ENCODE measurements at regions not wholly inside any gene's neighbourhood (a gene's known extent, or its start where the extent isn't known, plus 50 kb on each side); places are given as distances from the start of the nearest gene placed in this dataset.

DNA sequence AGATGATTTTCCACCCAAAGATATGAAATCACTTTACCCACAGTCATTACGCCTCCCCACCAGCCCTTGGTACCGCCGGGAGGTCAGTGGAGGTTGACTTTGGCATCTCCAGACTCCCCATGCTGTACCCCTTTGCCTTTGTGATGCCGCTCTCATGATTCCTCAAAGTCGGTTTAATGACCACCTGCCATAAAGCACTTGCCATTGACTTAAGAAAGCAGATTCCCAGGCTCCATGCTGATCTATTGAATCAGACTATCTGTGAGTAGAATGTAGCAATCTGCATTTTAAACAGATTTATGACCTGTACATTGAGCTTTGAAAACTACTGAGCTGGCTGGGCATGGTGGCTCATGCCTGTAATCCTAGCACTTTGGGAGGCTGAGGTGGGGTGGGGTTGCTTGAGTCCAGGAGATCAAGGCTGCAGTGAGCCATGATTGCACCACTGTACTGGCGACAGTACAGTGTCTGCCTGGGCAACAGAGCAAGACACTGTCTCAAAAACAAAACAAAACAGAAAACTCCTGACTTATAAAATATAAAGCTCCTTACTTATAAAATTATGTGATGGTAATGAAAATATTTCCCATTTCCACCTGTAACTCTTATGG, 235.2 kb downstream of the KLF5 start:
- Histone ChIP-seq H3K9ac (ENCODE audit: low read length) (no peak overlapping the region), H3K27ac (ENCODE audit: low read depth, low read length) (no peak overlapping the region), H3K36me3 (ENCODE audit: control insufficient read depth, insufficient read depth, low read length) (no peaks in the 10 kb centered on the region), H3K4me3 (ENCODE audit: low read length) (no peak overlapping the region), H3K4me1 (ENCODE audit: control insufficient read depth, insufficient read depth, low read length) (no peaks in the 10 kb centered on the region), H3K27me3 (ENCODE audit: control insufficient read depth, insufficient read depth, low read length) (no peaks in the 10 kb centered on the region)

DNA sequence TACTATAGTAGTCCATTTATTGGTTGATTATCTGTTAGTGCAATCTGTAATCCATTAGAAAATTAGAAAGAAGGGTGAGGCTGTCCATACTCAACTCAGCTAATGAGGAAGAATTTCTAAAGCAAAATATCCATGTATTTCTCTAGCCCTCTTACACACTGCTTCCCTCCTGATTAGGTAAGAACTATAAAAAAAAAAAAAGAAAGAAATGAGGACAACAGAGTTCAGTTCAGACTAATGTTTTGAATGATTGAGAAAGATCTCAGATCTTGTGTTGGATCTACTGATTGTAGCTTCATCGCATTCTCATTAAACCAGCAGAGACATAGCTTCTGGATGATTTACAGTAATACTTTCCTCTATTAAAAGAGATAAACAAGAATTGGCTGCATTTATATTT, 233.3 kb downstream of the KLF5 start:
- Histone ChIP-seq H3K36me3 (ENCODE audit: control insufficient read depth, insufficient read depth, low read length) (no peaks in the 10 kb centered on the region), H3K9ac (ENCODE audit: low read length) (no peak overlapping the region), H3K4me1 (ENCODE audit: control insufficient read depth, insufficient read depth, low read length) (no peaks in the 10 kb centered on the region), H3K27ac (ENCODE audit: low read depth, low read length) (no peak overlapping the region), H3K4me3 (ENCODE audit: low read length) (no peak overlapping the region), H3K27me3 (ENCODE audit: control insufficient read depth, insufficient read depth, low read length) (no peaks in the 10 kb centered on the region)

DNA sequence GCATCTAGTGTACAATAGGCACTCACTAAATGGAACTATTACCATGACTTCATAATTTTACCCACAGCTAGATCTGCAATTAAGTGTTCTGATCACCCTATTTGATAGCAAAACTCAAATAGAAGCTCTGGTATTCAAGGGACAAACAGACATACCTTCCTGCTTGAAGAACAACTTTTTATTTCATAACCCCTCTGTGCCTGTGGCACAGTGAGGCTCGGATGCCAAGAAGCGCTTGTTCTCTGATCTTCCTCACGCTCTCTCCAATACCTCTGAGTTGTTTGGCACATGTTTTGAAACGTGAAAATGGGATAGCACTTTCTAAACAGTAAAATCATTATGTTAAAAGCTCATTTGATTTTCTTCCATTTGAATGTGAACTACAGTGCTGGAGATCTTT, 232.0 kb downstream of the KLF5 start:
- Histone ChIP-seq H3K9ac (ENCODE audit: low read length) (no peak overlapping the region), H3K27ac (ENCODE audit: low read depth, low read length) (no peak overlapping the region), H3K4me1 (ENCODE audit: control insufficient read depth, insufficient read depth, low read length) (no peaks in the 10 kb centered on the region), H3K4me3 (ENCODE audit: low read length) (no peak overlapping the region), H3K36me3 (ENCODE audit: control insufficient read depth, insufficient read depth, low read length) (no peaks in the 10 kb centered on the region), H3K27me3 (ENCODE audit: control insufficient read depth, insufficient read depth, low read length) (no peaks in the 10 kb centered on the region)

DNA sequence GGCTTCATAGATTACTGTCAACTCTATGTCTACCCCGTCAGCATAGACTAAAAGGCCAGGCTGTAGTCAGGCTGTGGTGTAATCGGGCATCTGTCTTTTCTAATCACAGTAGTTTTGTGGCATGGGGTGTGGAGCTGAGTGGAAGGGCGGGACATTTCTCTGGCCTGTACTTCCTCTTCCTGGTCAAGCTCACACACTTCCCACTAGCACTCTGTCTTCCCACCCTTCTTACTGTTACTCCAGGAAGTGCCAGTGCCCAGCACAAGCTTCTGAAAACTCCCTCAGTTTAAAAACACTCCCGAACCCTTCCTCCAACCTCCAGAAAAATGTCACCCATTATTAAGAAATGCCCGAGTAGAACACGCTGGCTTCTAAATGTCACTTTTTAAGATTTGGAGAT, 229.8 kb downstream of the KLF5 start:
- no peaks in the 10 kb centered on the region for H3K4me1 ChIP-seq (ENCODE audit: control insufficient read depth, insufficient read depth, low read length)

DNA sequence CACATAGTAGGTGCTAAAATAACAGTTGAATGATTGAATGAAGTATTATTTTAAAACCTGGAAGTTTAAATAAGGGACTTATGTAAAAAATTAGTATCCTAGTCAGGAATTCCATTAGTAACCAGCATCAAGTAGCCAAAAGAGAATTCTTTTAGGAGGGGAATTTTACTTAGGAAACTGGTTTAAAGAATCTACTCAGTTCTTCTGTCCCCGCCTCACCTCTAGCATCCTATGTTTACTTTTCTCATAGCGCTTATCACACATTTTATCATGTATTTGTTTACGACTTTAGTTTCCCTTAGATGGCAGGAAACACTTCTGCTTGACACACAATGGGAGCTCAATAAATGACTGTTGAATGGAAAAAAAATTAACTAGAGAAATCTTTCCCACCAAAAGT, 229.0 kb downstream of the KLF5 start:
- no peaks in the 10 kb centered on the region for H3K36me3 ChIP-seq (ENCODE audit: control insufficient read depth, insufficient read depth, low read length)
- H3K27ac ChIP-seq (ENCODE audit: low read depth, low read length), result no peak overlapping the region
- H3K4me1 ChIP-seq (ENCODE audit: control insufficient read depth, insufficient read depth, low read length), result no peaks in the 10 kb centered on the region
- H3K27me3 ChIP-seq (ENCODE audit: control insufficient read depth, insufficient read depth, low read length), result no peaks in the 10 kb centered on the region
- H3K4me3 ChIP-seq (ENCODE audit: low read length), result no peak overlapping the region
- no peak overlapping the region for H3K9ac ChIP-seq (ENCODE audit: low read length)

More for the DNA sequence above, 229.8 kb downstream of the KLF5 start:
- Histone ChIP-seq H3K27ac (ENCODE audit: low read depth, low read length) (no peak overlapping the region), H3K27me3 (ENCODE audit: control insufficient read depth, insufficient read depth, low read length) (no peaks in the 10 kb centered on the region), H3K9ac (ENCODE audit: low read length) (no peak overlapping the region), H3K4me3 (ENCODE audit: low read length) (no peak overlapping the region), H3K36me3 (ENCODE audit: control insufficient read depth, insufficient read depth, low read length) (no peaks in the 10 kb centered on the region)

DNA sequence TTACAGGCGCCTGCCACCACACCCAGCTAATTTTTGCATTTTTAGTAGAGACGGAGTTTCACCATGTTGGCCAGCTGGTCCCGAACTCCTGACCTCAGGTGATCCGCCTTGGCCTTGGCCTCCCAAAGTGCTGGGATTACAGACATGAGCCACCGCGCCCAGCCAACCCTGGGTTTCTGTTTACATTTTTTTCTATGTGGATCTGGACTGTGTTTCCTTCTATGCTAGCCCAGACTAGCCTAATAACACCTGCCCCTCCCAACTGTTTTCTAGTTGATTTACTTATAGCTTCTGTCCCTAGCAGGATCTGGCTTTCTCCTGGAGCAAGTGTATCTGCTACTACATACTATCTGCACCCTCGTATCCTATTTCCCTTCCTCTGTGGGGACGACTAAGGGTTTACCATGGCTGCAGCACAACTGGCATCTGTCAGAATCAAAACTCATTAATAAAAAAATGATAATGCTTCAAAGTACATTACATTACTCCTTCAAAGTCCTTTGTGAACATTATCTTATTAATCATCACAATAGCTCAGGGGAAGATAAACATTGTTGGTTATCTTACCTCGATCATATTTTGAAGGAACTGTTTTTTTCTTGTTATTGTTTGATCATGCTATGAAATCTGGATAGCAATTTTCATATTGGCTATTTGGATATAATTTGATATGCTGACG, 228.3 kb downstream of the KLF5 start:
- no peaks in the 10 kb centered on the region for H3K36me3 ChIP-seq (ENCODE audit: control insufficient read depth, insufficient read depth, low read length)
- H3K27me3 ChIP-seq (ENCODE audit: control insufficient read depth, insufficient read depth, low read length), result no peaks in the 10 kb centered on the region
- H3K27ac ChIP-seq (ENCODE audit: low read depth, low read length), result no peak overlapping the region
- H3K4me1 ChIP-seq (ENCODE audit: control insufficient read depth, insufficient read depth, low read length), result no peaks in the 10 kb centered on the region
- H3K9ac ChIP-seq (ENCODE audit: low read length), result no peak overlapping the region
- no peak overlapping the region for H3K4me3 ChIP-seq (ENCODE audit: low read length)

DNA sequence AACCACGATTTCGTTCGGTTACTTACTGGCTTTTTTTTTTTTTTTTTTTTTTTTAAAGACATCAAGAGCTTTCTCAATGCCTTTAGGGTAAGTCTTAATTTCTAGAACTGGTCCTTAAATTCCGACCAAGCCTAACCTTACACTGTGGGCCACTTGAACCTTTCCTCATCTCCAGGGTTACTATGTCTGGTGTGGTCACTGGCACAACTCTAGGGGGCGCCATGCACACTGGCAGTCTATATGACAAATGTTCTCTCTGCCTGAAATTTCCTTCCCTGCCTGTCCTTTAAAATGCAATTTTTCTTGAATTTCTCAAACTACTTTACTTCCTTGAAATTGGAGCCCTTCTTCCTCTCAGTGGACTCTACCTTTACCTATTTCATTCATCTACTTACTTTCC, 227.4 kb downstream of the KLF5 start:
- H3K27me3 ChIP-seq (ENCODE audit: control insufficient read depth, insufficient read depth, low read length), result no peaks in the 10 kb centered on the region
- no peak overlapping the region for H3K27ac ChIP-seq (ENCODE audit: low read depth, low read length)
- H3K9ac ChIP-seq (ENCODE audit: low read length), result no peak overlapping the region
- no peak overlapping the region for H3K4me3 ChIP-seq (ENCODE audit: low read length)
- H3K4me1 ChIP-seq (ENCODE audit: control insufficient read depth, insufficient read depth, low read length), result no peaks in the 10 kb centered on the region
- H3K36me3 ChIP-seq (ENCODE audit: control insufficient read depth, insufficient read depth, low read length), result no peaks in the 10 kb centered on the region

DNA sequence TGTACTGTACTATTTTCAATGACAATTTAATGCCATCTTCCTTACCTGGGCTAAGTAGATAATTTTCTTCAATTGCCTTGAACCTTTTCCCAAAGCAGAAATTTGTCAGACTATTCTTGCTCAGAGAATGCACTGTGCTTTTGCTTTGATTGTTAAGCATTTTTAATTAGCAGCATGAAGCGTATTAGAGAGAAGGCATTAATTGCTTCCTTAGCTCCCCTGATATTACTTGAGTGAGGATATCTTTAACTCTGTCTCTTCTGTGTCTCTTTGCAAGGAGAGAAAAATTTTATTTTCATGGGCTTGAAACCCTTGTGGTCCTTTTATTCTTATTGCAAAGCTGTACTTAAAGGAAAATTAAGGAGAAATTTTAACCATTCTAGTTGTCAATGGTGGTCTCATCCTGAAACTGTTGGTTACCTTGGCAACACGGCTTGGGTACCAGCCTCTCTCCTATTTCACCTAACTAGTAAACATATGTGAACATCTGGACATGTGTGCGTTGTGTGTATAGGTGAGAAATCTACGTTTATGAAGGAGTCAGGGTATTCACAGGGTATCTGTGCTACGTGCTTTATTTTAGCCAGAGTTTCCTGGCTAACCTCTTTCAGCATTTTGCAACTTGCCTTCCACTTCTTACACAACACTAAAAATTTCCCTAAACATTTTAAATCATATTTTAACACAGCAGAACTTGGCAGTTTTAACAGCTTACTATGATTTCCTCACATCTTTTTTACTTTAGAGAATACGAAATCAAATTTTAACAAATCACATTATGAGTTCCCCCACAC, 225.5 kb downstream of the KLF5 start:
- no peak overlapping the region for H3K9ac ChIP-seq (ENCODE audit: low read length)
- H3K27me3 ChIP-seq (ENCODE audit: control insufficient read depth, insufficient read depth, low read length), result no peaks in the 10 kb centered on the region

DNA sequence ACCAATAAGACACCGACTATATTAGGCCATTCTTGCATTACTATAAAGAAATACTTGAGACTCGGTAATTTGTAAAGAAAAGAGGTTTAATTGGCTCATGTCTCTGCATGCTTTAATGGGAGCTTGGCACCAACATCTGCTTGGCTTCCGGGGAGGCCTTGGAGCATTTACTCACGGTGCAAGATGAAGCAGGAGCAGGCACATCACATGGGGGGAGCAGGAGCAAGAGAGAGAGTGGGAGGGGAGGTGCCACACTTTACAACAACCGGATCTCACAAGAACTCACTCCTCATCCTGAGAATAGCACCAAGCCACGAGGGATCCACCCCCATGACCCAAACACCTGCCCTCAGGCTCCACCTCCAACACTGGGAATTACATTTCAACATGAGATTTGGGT, 224.8 kb downstream of the KLF5 start:
- H3K27me3 ChIP-seq (ENCODE audit: control insufficient read depth, insufficient read depth, low read length), result no peaks in the 10 kb centered on the region
- no peak overlapping the region for H3K9ac ChIP-seq (ENCODE audit: low read length)
- H3K4me3 ChIP-seq (ENCODE audit: low read length), result no peak overlapping the region
- no peak overlapping the region for H3K27ac ChIP-seq (ENCODE audit: low read depth, low read length)
- H3K36me3 ChIP-seq (ENCODE audit: control insufficient read depth, insufficient read depth, low read length), result no peaks in the 10 kb centered on the region
- H3K4me1 ChIP-seq (ENCODE audit: control insufficient read depth, insufficient read depth, low read length), result no peaks in the 10 kb centered on the region

More for the DNA sequence above, 225.5 kb downstream of the KLF5 start:
- Histone ChIP-seq H3K4me3 (ENCODE audit: low read length) (no peak overlapping the region), H3K4me1 (ENCODE audit: control insufficient read depth, insufficient read depth, low read length) (no peaks in the 10 kb centered on the region), H3K36me3 (ENCODE audit: control insufficient read depth, insufficient read depth, low read length) (no peaks in the 10 kb centered on the region), H3K27ac (ENCODE audit: low read depth, low read length) (no peak overlapping the region)

DNA sequence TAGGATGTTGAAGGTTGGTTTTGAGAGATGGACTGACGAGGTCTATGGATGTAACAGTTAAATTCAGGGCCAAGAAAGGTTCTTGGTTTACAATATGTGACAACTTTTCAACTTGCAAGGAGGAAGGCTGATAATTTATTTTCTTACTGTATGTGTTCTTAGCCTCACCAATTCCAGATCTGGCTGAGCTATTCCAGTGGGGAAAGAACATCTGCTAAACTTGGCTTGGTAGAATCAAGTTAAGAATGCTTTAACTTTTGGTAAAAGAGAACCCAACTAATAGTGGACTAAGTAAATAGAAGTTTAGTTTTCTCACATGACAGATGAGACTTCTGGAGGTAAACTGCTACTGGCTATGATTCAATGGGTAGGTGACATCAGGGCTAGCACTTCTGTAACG, 222.9 kb downstream of the KLF5 start:
- Histone ChIP-seq H3K36me3 (ENCODE audit: control insufficient read depth, insufficient read depth, low read length) (no peaks in the 10 kb centered on the region), H3K27ac (ENCODE audit: low read depth, low read length) (no peak overlapping the region), H3K9ac (ENCODE audit: low read length) (no peak overlapping the region), H3K4me1 (ENCODE audit: control insufficient read depth, insufficient read depth, low read length) (no peaks in the 10 kb centered on the region), H3K4me3 (ENCODE audit: low read length) (no peak overlapping the region), H3K27me3 (ENCODE audit: control insufficient read depth, insufficient read depth, low read length) (no peaks in the 10 kb centered on the region)

DNA sequence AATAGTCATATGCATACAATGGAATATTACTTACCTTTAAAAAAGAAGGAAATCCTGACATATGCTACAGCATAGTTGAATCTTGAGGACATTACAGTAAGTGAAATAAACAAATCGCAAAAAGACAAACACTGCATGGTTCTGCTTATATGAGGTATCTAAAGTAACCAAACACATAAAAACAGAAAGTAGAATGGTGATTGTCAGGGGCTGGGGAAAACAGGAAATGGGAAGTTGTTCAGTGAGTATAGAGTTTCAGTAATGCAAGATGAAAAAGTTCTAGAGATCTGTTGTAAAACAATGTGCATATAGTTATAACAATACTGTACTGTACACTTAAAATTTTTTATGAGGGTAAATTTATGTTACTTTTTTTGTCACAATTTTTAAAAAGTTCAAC, 219.4 kb downstream of the KLF5 start:
- Histone ChIP-seq H3K27ac (ENCODE audit: low read depth, low read length) (no peak overlapping the region), H3K9ac (ENCODE audit: low read length) (no peak overlapping the region), H3K36me3 (ENCODE audit: control insufficient read depth, insufficient read depth, low read length) (no peaks in the 10 kb centered on the region), H3K27me3 (ENCODE audit: control insufficient read depth, insufficient read depth, low read length) (no peaks in the 10 kb centered on the region), H3K4me3 (ENCODE audit: low read length) (no peak overlapping the region), H3K4me1 (ENCODE audit: control insufficient read depth, insufficient read depth, low read length) (no peaks in the 10 kb centered on the region)

DNA sequence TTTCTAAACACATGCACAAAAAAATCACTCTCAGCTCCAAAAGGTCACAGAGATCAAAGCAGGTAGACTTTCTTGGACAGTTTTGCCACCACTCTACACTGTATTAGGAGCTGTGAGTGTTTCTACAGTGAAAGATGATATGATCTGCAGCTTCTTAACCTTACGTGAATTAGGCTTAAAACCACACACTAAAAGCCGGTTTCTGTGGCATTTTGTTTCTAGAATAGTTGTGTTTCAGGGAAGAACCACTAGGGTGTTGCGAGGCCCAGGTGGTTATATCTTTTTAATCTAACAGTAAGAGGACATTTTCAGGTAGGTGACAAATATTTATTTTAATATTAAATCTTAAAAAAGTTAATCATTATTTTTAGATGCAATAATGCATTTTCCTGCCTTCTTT, 216.4 kb downstream of the KLF5 start:
- Histone ChIP-seq H3K9ac (ENCODE audit: low read length) (no peak overlapping the region), H3K36me3 (ENCODE audit: control insufficient read depth, insufficient read depth, low read length) (no peaks in the 10 kb centered on the region), H3K27me3 (ENCODE audit: control insufficient read depth, insufficient read depth, low read length) (no peaks in the 10 kb centered on the region), H3K4me1 (ENCODE audit: control insufficient read depth, insufficient read depth, low read length) (no peaks in the 10 kb centered on the region), H3K27ac (ENCODE audit: low read depth, low read length) (no peak overlapping the region), H3K4me3 (ENCODE audit: low read length) (no peak overlapping the region)

Data from rectal smooth muscle tissue (tissue), 1 donor.